ENCODE measurements at regions not wholly inside any gene's neighbourhood (a gene's known extent, or its start where the extent isn't known, plus 50 kb on each side); places are given as distances from the start of the nearest gene placed in this dataset.

DNA sequence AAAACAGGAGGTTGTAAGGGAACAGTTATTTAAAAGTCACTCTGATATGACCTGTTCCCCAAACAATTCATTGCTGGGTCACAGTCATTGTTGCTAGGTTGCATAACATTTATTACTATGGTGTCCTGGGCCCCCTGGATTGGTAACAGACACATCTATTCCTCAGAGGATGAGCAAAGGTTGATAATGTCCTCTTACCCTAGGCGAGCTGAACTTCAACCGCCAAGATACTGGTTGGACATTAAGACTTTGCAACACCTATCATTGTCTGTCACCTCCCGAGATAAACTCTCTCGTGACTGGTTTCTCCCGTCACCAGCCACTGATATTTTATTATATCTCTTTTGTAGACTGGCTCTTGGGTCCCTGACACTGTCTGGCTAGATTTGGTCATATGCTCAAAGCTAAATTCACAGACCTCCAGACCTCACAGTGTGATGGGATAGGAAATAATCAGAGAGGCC is 361.3 kb downstream of the ZNF521 start:
- no peaks in the 10 kb centered on the region for H3K36me3 Mint-ChIP-seq (ENCODE audit: low read depth)
- H3K9me3 Mint-ChIP-seq (ENCODE audit: low read depth), result peaks cover 3% of the 10 kb centered on the region
- peaks cover 30% of the 10 kb centered on the region for H3K4me1 Mint-ChIP-seq (ENCODE audit: low read depth)
- H3K27me3 Mint-ChIP-seq (ENCODE audit: low read depth), result no peaks in the 10 kb centered on the region
- H3K4me3 Mint-ChIP-seq (ENCODE audit: unreplicated experiment), result no peak overlapping the region
- TF ChIP-seq, protein P1, sequence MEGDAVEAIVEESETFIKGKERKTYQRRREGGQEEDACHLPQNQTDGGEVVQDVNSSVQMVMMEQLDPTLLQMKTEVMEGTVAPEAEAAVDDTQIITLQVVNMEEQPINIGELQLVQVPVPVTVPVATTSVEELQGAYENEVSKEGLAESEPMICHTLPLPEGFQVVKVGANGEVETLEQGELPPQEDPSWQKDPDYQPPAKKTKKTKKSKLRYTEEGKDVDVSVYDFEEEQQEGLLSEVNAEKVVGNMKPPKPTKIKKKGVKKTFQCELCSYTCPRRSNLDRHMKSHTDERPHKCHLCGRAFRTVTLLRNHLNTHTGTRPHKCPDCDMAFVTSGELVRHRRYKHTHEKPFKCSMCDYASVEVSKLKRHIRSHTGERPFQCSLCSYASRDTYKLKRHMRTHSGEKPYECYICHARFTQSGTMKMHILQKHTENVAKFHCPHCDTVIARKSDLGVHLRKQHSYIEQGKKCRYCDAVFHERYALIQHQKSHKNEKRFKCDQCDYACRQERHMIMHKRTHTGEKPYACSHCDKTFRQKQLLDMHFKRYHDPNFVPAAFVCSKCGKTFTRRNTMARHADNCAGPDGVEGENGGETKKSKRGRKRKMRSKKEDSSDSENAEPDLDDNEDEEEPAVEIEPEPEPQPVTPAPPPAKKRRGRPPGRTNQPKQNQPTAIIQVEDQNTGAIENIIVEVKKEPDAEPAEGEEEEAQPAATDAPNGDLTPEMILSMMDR (IDR thresholded peaks at IDR 0.05), result no peak
- no peak for DNase-seq (ENCODE audit: low spot score)
- H3K27ac Mint-ChIP-seq (ENCODE audit: unreplicated experiment), result no peak overlapping the region

DNA sequence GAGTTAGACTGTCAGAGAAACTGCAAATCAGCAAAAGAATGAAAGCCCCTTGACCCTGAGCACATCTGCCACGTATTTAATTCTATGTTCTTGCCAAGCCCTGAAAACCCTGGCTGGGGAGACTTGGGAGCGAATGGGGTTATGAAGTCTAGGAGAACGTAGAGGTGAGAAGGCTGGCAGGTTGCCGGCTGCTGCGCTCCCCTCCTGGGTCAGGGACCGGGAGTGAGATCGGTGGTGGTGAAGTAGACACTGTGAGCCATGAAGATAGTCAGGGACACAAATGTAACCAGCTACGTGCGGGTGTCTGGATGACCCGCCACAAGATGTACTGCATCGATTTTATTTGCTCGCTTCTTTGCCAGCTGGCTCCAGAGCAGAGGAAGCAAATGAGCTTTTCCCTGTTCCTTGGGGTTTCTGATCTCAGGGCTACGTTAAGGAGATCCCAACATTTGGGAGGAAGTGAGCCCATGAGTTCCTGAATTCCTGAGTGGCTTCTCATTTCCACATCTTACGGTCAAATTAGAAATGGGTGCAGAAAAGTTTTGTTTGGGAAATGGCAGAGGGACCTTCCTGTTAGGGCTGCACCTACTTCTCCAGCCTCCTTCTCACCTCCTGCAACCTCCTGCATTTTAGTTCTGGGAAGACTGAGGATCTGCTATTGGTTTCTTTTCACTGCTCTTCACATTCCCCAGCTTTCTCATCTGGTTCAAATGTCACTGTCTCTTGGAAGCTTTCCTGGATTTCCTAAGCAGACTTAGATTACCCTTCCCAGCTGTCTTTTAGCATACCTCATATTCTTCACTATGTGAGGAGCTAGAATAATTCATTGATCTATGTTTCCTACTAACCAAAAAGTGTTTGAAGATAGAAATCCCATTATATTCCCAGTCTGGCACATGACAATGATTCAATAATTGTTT is 360.6 kb downstream of the ZNF521 start:
- Mint-ChIP-seq H3K27ac (ENCODE audit: unreplicated experiment) (no peak overlapping the region), H3K4me3 (ENCODE audit: unreplicated experiment) (no peak overlapping the region), H3K4me1 (ENCODE audit: low read depth) (peaks cover 23% of the 10 kb centered on the region), H3K36me3 (ENCODE audit: low read depth) (no peaks in the 10 kb centered on the region), H3K27me3 (ENCODE audit: low read depth) (no peaks in the 10 kb centered on the region), H3K9me3 (ENCODE audit: low read depth) (peaks cover 3% of the 10 kb centered on the region)
- TF ChIP-seq, protein P1 (IDR thresholded peaks at IDR 0.05), result no peak
- no peak for DNase-seq (ENCODE audit: low spot score)

DNA sequence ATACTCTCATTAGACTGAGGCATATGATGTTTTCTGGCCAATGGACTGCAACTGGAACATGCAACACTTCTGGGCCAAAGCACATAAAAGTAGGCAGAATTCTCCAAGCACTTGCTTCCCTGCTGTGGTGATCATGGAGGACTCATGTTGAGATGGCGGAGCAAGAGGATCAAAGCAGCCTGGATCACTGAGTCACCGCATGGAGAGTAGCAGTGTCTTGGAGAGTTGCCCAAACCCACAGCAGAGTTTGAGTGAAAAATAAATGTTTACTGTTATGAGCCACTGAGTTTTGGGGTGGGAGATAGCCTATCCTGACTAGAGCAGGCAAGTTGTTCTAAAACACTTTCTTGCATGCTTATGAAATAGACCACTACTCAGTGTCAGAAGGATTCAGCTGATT is 359.5 kb downstream of the ZNF521 start:
- H3K9me3 Mint-ChIP-seq (ENCODE audit: low read depth), result peaks cover 3% of the 10 kb centered on the region

DNA sequence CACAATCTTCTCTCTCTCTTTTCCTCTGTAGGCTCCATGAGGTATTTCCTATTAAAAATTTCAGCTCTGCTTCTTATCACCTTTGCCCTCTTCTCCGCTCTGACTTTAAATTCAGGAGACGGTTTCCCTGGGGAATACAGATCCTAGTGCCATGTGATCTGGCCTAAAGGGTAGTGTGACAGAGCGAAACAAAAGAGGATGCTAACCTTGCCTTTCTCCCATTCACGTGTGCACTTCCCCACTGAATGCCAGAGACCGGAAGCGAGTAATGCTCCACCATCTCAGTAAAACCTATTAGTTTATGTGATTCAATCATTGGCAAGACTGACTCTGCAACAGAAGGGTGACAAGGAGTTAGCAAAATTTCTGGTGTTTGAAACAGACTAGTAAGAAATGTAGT is 358.3 kb downstream of the ZNF521 start:
- H3K4me1 Mint-ChIP-seq (ENCODE audit: low read depth), result peaks cover under 1% of the 10 kb centered on the region
- H3K36me3 Mint-ChIP-seq (ENCODE audit: low read depth), result no peaks in the 10 kb centered on the region
- no peak overlapping the region for H3K27ac Mint-ChIP-seq (ENCODE audit: unreplicated experiment)
- H3K4me3 Mint-ChIP-seq (ENCODE audit: unreplicated experiment), result no peak overlapping the region
- TF ChIP-seq, protein P1 (IDR thresholded peaks at IDR 0.05), result no peak
- peaks cover 3% of the 10 kb centered on the region for H3K9me3 Mint-ChIP-seq (ENCODE audit: low read depth)
- no peaks in the 10 kb centered on the region for H3K27me3 Mint-ChIP-seq (ENCODE audit: low read depth)
- no peak for DNase-seq (ENCODE audit: low spot score)

More for the DNA sequence above, 359.5 kb downstream of the ZNF521 start:
- no peak overlapping the region for H3K4me3 Mint-ChIP-seq (ENCODE audit: unreplicated experiment)
- TF ChIP-seq, protein P1 (IDR thresholded peaks at IDR 0.05), result no peak
- no peaks in the 10 kb centered on the region for H3K36me3 Mint-ChIP-seq (ENCODE audit: low read depth)
- DNase-seq (ENCODE audit: low spot score), result no peak
- no peak overlapping the region for H3K27ac Mint-ChIP-seq (ENCODE audit: unreplicated experiment)
- no peaks in the 10 kb centered on the region for H3K27me3 Mint-ChIP-seq (ENCODE audit: low read depth)
- H3K4me1 Mint-ChIP-seq (ENCODE audit: low read depth), result peaks cover 12% of the 10 kb centered on the region

DNA sequence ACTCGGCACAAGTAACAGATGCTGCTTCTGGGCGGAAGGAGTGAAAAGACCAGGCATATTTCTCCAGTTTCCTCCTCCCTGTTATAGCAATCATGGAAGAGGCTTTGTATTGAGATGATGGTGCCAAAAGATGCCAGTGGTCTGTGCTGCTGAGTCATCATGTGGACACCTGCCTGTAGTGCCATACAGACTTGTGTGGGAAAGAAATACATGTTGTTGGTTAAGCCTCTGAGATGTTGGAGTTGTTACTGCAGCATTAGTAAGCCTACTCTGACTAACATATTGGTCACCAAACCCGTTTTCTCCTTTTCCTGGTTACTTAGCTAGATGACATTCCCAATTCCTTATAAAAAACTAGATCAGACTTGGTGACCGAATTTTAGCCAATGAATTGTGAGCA is 356.9 kb downstream of the ZNF521 start:
- Mint-ChIP-seq H3K27me3 (ENCODE audit: low read depth) (no peaks in the 10 kb centered on the region), H3K9me3 (ENCODE audit: low read depth) (peaks cover 17% of the 10 kb centered on the region), H3K4me1 (ENCODE audit: low read depth) (no peaks in the 10 kb centered on the region), H3K4me3 (ENCODE audit: unreplicated experiment) (no peak overlapping the region), H3K36me3 (ENCODE audit: low read depth) (peaks cover 7% of the 10 kb centered on the region), H3K27ac (ENCODE audit: unreplicated experiment) (no peak overlapping the region)
- DNase-seq (ENCODE audit: low spot score), result no peak
- TF ChIP-seq, protein P1 (IDR thresholded peaks at IDR 0.05), result no peak

Data from chondrocyte (in vitro differentiated cells).